OCI-LY1 (cell line): ENCODE measurements at regions not wholly inside any gene's neighbourhood (a gene's known extent, or its start where the extent isn't known, plus 50 kb on each side); places are given as distances from the start of the nearest gene placed in this dataset.

Source experiments
- CTCF ChIP-seq: fragments of 200-600 bp; sonication (generic), shearing (Covaris generic); IDR thresholded peaks from 2 replicates; pipeline ENCODE4 v1.5.1; 2017; ENCODE audit warnings: mild to moderate bottlenecking, antibody characterized with exemption, low read length, moderate library complexity, mixed read lengths
- EZH2 ChIP-seq: fragments of 200-600 bp; sonication (generic), shearing (Covaris generic); IDR thresholded peaks from 2 replicates; pipeline ENCODE4 v1.8.0; 2017; ENCODE audit warnings: borderline replicate concordance, mixed run types, mild to moderate bottlenecking, antibody characterized with exemption, low read length, moderate library complexity, mixed read lengths

DNA sequence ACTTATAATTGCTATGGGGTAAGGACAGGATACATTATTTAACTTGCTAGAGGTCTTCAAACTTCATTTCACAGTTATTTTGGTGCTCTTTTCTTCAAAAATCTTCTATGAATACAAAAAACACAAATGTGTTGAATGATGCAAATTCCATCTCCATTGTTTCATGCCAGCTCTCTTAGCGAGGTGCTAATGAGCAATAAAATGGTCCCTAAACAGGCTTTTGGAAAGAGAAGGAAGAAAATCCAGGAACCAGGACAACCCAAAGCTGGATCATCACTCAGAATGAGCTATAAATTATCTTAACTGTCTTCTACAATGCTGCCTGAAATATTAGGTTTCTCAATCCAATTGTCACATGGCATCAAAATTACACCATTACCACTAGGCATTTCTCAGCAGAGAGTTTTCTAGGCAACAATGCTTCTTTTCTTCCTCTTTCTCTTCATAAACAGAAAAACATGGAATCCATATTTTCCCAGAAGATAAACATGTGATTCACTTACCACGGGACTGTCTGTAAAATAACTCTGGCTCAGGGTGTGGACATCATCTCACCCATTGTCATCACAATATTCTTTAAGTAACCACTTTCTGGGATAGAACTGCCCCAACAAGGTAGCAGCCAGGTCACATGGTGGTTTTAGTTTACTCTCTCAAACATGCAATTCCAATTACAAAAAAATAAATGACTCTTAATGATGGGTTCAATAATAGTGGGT is 249.4 kb downstream of the NPR3 start:
- TF ChIP-seq CTCF (no peak), EZH2 (no peak)
